OCI-LY7 (cell line): ENCODE measurements at regions not wholly inside any gene's neighbourhood (a gene's known extent, or its start where the extent isn't known, plus 50 kb on each side); places are given as distances from the start of the nearest gene placed in this dataset.

ENCODE experiments used
- EZH2phosphoT487 ChIP-seq: fragments of 200-600 bp; sonication (generic); IDR thresholded peaks from 2 replicates; pipeline ENCODE4 v1.6.1; 2018; ENCODE audit warnings: low read depth, borderline replicate concordance, mild to moderate bottlenecking, mixed run types, antibody characterized with exemption, low read length, moderate library complexity, mixed read lengths
- TF ChIP-seq, protein P1 (sequence below): fragments of 200-600 bp; sonication (generic); conservative IDR thresholded peaks from 2 replicates; pipeline ENCODE4 v1.5.1; 2014; ENCODE audit warnings: mild to moderate bottlenecking, antibody characterized with exemption, low read length, moderate library complexity, mixed read lengths

DNA sequence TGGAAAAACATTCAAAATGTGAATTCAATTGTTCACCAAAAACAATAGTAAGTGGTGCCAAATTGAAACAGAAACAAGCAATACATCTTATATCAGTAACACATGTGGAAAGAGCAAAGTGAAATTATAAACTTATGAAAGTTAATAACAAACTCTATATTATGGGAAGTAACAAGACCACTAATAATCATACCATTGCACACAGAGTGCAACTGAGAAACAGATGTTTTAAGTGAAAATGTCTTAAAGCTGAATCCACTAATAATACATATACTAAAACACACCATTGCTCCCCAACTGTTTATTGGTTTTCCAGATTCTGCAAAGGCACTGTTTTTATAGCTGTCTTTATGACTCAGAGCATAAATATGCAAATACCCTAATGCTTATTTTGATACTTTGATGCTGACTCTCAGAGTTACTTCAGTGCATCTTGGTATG, 292.3 kb downstream of the RFPL4B start:
- TF ChIP-seq, protein P1, sequence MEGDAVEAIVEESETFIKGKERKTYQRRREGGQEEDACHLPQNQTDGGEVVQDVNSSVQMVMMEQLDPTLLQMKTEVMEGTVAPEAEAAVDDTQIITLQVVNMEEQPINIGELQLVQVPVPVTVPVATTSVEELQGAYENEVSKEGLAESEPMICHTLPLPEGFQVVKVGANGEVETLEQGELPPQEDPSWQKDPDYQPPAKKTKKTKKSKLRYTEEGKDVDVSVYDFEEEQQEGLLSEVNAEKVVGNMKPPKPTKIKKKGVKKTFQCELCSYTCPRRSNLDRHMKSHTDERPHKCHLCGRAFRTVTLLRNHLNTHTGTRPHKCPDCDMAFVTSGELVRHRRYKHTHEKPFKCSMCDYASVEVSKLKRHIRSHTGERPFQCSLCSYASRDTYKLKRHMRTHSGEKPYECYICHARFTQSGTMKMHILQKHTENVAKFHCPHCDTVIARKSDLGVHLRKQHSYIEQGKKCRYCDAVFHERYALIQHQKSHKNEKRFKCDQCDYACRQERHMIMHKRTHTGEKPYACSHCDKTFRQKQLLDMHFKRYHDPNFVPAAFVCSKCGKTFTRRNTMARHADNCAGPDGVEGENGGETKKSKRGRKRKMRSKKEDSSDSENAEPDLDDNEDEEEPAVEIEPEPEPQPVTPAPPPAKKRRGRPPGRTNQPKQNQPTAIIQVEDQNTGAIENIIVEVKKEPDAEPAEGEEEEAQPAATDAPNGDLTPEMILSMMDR: no peak
- TF ChIP-seq EZH2phosphoT487: no peak
